WTC11 (cell line): ENCODE measurements at regions not wholly inside any gene's neighbourhood (a gene's known extent, or its start where the extent isn't known, plus 50 kb on each side); places are given as distances from the start of the nearest gene placed in this dataset.
A peak's percentile ranks its signal among the peaks of the same experiment; 100 is the strongest.

Experiments used
- ATAC-seq: fragments of 200-7000 bp; cut with Tn5 transposase; 2 replicates; pipeline ENCODE4 v1.10.0; 2021; ENCODE audit warnings: mild to moderate bottlenecking, moderate library complexity
- CTCF ChIA-PET: fragments of 300-600 bp; sonication (Branson Sonifier 250); formaldehyde crosslinking; loops from one replicate; lab custom pipeline; 2021; ENCODE audit warnings: antibody characterized with exemption; lab: Charles Lee
- POLR2A ChIA-PET: fragments of 350-600 bp; sonication (Branson Sonifier 250); formaldehyde crosslinking; loops from one replicate; lab custom pipeline; 2021; ENCODE audit warnings: antibody characterized with exemption; lab: Charles Lee
- DNase-seq: peaks from one replicate; pipeline ENCODE4 v3.0.0; 2021; ENCODE audit warnings: low spot score
- H3K27ac Mint-ChIP-seq: 2 replicates; pipeline ENCODE4 v1.8.0; 2021; ENCODE audit warnings: mixed read lengths
- H3K27me3 Mint-ChIP-seq: 2 replicates; pipeline ENCODE4 v1.8.0; 2021; ENCODE audit warnings: low read depth, mild to moderate bottlenecking, moderate library complexity, mixed read lengths
- H3K36me3 Mint-ChIP-seq: 2 replicates; pipeline ENCODE4 v1.8.0; 2021; ENCODE audit warnings: mixed read lengths
- H3K4me1 Mint-ChIP-seq: 2 replicates; pipeline ENCODE4 v1.8.0; 2022; ENCODE audit warnings: mixed read lengths
- H3K4me3 Mint-ChIP-seq: 2 replicates; pipeline ENCODE4 v1.8.0; 2021; ENCODE audit warnings: mild to moderate bottlenecking, moderate library complexity, mixed read lengths
- H3K9me3 Mint-ChIP-seq: 2 replicates; pipeline ENCODE4 v1.8.0; 2021; ENCODE audit warnings: mixed read lengths
- ELF4 ChIP-seq: sonication (generic); formaldehyde crosslinking; IDR thresholded peaks from 2 replicates; pipeline ENCODE4 v1.8.1; 2022; ENCODE audit warnings: low read depth, mild to moderate bottlenecking, moderate library complexity, missing genetic modification reagents
- ETV6 ChIP-seq: sonication (generic); formaldehyde crosslinking; IDR thresholded peaks from 2 replicates; pipeline ENCODE4 v1.8.1; 2022; ENCODE audit warnings: mild to moderate bottlenecking, missing genetic modification reagents
- GABPB1 ChIP-seq: sonication (generic); formaldehyde crosslinking; IDR thresholded peaks from 2 replicates; pipeline ENCODE4 v1.8.1; 2023; ENCODE audit warnings: mild to moderate bottlenecking, missing genetic modification reagents
- GRHL2 ChIP-seq: fragments of 250-450 bp; sonication (Bioruptor Pico); IDR thresholded peaks from 2 replicates; pipeline ENCODE4 v1.8.0; 2022; ENCODE audit warnings: mild to moderate bottlenecking, moderate library complexity; ENCODE audit not compliant: insufficient replicate concordance, severe bottlenecking
- JAZF1 ChIP-seq: fragments of 250-450 bp; sonication (Bioruptor Pico); IDR thresholded peaks from 2 replicates; pipeline ENCODE4 v1.9.0; 2021; ENCODE audit warnings: moderate library complexity, mild to moderate bottlenecking, inconsistent platforms
- NFATC4 ChIP-seq: fragments of 250-450 bp; sonication (Bioruptor Pico); IDR thresholded peaks from 2 replicates; pipeline ENCODE4 v1.9.0; 2021; ENCODE audit warnings: mild to moderate bottlenecking
- NR3C1 ChIP-seq: sonication (generic); formaldehyde crosslinking; conservative IDR thresholded peaks from 2 replicates; pipeline ENCODE4 v1.8.1; 2023; ENCODE audit warnings: low read depth, mild to moderate bottlenecking, missing genetic modification reagents
- TEAD4 ChIP-seq: sonication (generic); formaldehyde crosslinking; IDR thresholded peaks from 2 replicates; pipeline ENCODE4 v1.8.0; 2022; ENCODE audit warnings: mild to moderate bottlenecking, missing genetic modification reagents
- TP53 ChIP-seq: sonication (generic); formaldehyde crosslinking; IDR thresholded peaks from 2 replicates; pipeline ENCODE4 v1.8.1; 2023; ENCODE audit warnings: mild to moderate bottlenecking, missing genetic modification reagents
- ZNF138 ChIP-seq: sonication (generic); formaldehyde crosslinking; conservative IDR thresholded peaks from 2 replicates; pipeline ENCODE4 v1.8.1; 2022; ENCODE audit warnings: mild to moderate bottlenecking, moderate library complexity, missing genetic modification reagents
- ZNF263 ChIP-seq: sonication (generic); formaldehyde crosslinking; IDR thresholded peaks from 2 replicates; pipeline ENCODE4 v1.8.1; 2022; ENCODE audit warnings: low read depth, mild to moderate bottlenecking, moderate library complexity, missing genetic modification reagents
- ZNF423 ChIP-seq: fragments of 250-450 bp; sonication (Bioruptor Pico); IDR thresholded peaks from 2 replicates; pipeline ENCODE4 v2.1.2; 2022; ENCODE audit warnings: mild to moderate bottlenecking, moderate library complexity
- TF ChIP-seq, protein P1 (sequence below): fragments of 200-600 bp; IDR thresholded peaks from 2 replicates; pipeline ENCODE4 v1.8.0; 2022; ENCODE audit warnings: antibody characterized with exemption
- TF ChIP-seq, protein P2 (sequence below): sonication (generic); formaldehyde crosslinking; IDR thresholded peaks from 2 replicates; pipeline ENCODE4 v1.8.1; 2023; ENCODE audit warnings: mild to moderate bottlenecking, missing genetic modification reagents, moderate library complexity
- TF ChIP-seq, protein P3 (sequence below): fragments of 250-450 bp; sonication (Bioruptor Pico); IDR thresholded peaks from 2 replicates; pipeline ENCODE4 v2.1.2; 2022; ENCODE audit warnings: mild to moderate bottlenecking, moderate library complexity
- TF ChIP-seq, protein P4 (sequence below): sonication (generic); formaldehyde crosslinking; IDR thresholded peaks from 2 replicates; pipeline ENCODE4 v1.8.1; 2022; ENCODE audit warnings: low read depth, mild to moderate bottlenecking, moderate library complexity, missing genetic modification reagents, borderline replicate concordance
- TF ChIP-seq, protein P5 (sequence below): sonication (generic); formaldehyde crosslinking; IDR thresholded peaks from 2 replicates; pipeline ENCODE4 v1.8.1; 2022; ENCODE audit warnings: mild to moderate bottlenecking, missing genetic modification reagents, moderate library complexity, borderline replicate concordance
- TF ChIP-seq, protein P6 (sequence below): sonication (generic); formaldehyde crosslinking; IDR thresholded peaks from 2 replicates; pipeline ENCODE4 v1.8.0; 2023; ENCODE audit warnings: mild to moderate bottlenecking, missing genetic modification reagents
- TF ChIP-seq, protein P7 (sequence below): fragments of 250-450 bp; sonication (Bioruptor Pico); IDR thresholded peaks from 2 replicates; pipeline ENCODE4 v1.9.0; 2021; ENCODE audit warnings: moderate library complexity, mild to moderate bottlenecking, inconsistent platforms, borderline replicate concordance
- TF ChIP-seq, protein P8 (sequence below): sonication (generic); formaldehyde crosslinking; IDR thresholded peaks from 2 replicates; pipeline ENCODE4 v1.8.0; 2022; ENCODE audit warnings: mild to moderate bottlenecking, missing genetic modification reagents

DNA sequence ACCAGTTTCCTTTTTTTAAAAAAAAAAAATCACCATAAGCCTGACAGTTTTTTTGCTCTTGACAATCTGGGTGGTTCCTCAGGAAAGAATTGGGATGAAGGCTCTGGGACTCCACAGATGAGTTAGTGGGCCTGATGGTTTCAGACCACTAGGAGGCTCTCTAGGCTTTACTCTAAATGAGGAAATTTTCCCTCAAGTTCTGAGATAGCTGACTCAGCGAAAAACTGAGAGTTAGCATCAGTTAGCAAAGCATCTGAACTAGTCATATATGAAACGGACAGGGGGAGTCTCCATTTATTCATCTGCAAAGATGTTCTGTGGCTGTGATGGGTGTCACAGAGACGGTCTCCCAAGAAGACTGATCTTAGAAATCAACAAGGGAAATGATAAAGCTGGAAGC lies 314.3 kb upstream of the OR4E1 start:
- ATAC-seq (peak; percentile 77), DNase-seq (peak; percentile 27)
- Mint-ChIP-seq H3K27me3 (peaks cover 4% of the 10 kb centered on the region; the same call in 1 of the 2 replicates), H3K4me1 (no peaks in the 10 kb centered on the region), H3K9me3 (no peaks in the 10 kb centered on the region), H3K36me3 (no peaks in the 10 kb centered on the region), H3K27ac (no peak overlapping the region), H3K4me3 (no peak overlapping the region)
- TF ChIP-seq, protein P1, sequence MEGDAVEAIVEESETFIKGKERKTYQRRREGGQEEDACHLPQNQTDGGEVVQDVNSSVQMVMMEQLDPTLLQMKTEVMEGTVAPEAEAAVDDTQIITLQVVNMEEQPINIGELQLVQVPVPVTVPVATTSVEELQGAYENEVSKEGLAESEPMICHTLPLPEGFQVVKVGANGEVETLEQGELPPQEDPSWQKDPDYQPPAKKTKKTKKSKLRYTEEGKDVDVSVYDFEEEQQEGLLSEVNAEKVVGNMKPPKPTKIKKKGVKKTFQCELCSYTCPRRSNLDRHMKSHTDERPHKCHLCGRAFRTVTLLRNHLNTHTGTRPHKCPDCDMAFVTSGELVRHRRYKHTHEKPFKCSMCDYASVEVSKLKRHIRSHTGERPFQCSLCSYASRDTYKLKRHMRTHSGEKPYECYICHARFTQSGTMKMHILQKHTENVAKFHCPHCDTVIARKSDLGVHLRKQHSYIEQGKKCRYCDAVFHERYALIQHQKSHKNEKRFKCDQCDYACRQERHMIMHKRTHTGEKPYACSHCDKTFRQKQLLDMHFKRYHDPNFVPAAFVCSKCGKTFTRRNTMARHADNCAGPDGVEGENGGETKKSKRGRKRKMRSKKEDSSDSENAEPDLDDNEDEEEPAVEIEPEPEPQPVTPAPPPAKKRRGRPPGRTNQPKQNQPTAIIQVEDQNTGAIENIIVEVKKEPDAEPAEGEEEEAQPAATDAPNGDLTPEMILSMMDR = peak; percentile 35; the same call in 1 of the 2 replicates
- TF ChIP-seq, protein P2, sequence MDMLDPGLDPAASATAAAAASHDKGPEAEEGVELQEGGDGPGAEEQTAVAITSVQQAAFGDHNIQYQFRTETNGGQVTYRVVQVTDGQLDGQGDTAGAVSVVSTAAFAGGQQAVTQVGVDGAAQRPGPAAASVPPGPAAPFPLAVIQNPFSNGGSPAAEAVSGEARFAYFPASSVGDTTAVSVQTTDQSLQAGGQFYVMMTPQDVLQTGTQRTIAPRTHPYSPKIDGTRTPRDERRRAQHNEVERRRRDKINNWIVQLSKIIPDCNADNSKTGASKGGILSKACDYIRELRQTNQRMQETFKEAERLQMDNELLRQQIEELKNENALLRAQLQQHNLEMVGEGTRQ = no peak
- no peak for TF ChIP-seq ZNF423 (CRISPR knock-in tag)
- TF ChIP-seq, protein P3, sequence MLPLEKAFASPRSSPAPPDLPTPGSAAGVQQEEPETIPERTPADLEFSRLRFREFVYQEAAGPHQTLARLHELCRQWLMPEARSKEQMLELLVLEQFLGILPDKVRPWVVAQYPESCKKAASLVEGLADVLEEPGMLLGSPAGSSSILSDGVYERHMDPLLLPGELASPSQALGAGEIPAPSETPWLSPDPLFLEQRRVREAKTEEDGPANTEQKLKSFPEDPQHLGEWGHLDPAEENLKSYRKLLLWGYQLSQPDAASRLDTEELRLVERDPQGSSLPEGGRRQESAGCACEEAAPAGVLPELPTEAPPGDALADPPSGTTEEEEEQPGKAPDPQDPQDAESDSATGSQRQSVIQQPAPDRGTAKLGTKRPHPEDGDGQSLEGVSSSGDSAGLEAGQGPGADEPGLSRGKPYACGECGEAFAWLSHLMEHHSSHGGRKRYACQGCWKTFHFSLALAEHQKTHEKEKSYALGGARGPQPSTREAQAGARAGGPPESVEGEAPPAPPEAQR = no peak
- ChIA-PET POLR2A (interaction anchor here (1.3 kb wide), 1 partner anchor 10 kb away, joined by 3 read pairs; no protein-coding TSS in a partner anchor), CTCF (interaction anchor here (0.6 to 6.1 kb wide), 26 partner anchors 9 to 873 kb away, joined by 3 to 123 read pairs (median 4); no protein-coding TSS in a partner anchor)

DNA sequence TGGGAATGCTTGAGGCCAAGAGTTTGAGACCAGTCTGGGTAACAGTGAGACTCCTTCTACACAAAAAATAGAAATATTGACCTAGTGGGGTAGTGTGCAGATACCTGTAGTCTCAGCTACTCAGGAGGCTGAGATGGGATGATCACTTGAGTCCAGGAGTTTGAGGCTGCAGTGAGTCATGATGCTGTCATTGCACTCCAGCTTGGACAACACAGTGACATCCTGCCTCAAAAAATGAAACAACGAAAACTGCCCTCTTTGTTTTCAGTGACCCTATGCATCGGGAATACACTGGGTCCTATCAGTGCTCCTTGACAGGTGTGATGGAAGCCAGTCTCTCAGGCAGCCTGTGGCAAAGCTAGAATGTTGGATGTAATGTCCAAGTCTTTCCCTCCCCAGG lies 311.5 kb upstream of the OR4E1 start:
- Mint-ChIP-seq H3K27ac (no peak overlapping the region), H3K36me3 (no peaks in the 10 kb centered on the region), H3K4me1 (no peaks in the 10 kb centered on the region), H3K4me3 (no peak overlapping the region), H3K27me3 (peaks cover 8% of the 10 kb centered on the region), H3K9me3 (no peaks in the 10 kb centered on the region)
- no peak for ATAC-seq
- TF ChIP-seq, protein P4, sequence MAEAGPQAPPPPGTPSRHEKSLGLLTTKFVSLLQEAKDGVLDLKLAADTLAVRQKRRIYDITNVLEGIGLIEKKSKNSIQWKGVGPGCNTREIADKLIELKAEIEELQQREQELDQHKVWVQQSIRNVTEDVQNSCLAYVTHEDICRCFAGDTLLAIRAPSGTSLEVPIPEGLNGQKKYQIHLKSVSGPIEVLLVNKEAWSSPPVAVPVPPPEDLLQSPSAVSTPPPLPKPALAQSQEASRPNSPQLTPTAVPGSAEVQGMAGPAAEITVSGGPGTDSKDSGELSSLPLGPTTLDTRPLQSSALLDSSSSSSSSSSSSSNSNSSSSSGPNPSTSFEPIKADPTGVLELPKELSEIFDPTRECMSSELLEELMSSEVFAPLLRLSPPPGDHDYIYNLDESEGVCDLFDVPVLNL (CRISPR knock-in tag) = no peak
- TF ChIP-seq TEAD4 (CRISPR knock-in tag) (no peak), ZNF423 (CRISPR knock-in tag) (no peak), ZNF263 (no peak), ELF4 (CRISPR knock-in tag) (no peak), GABPB1 (CRISPR knock-in tag) (no peak), NR3C1 (CRISPR knock-in tag) (no peak), TP53 (no peak), NFATC4 (no peak), ETV6 (CRISPR knock-in tag) (no peak), JAZF1 (CRISPR knock-in tag) (no peak), ZNF138 (CRISPR knock-in tag) (no peak), GRHL2 (CRISPR knock-in tag) (no peak)
- TF ChIP-seq, protein P5, sequence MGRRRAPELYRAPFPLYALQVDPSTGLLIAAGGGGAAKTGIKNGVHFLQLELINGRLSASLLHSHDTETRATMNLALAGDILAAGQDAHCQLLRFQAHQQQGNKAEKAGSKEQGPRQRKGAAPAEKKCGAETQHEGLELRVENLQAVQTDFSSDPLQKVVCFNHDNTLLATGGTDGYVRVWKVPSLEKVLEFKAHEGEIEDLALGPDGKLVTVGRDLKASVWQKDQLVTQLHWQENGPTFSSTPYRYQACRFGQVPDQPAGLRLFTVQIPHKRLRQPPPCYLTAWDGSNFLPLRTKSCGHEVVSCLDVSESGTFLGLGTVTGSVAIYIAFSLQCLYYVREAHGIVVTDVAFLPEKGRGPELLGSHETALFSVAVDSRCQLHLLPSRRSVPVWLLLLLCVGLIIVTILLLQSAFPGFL = no peak
- TF ChIP-seq, protein P1 = no peak
- TF ChIP-seq, protein P6, sequence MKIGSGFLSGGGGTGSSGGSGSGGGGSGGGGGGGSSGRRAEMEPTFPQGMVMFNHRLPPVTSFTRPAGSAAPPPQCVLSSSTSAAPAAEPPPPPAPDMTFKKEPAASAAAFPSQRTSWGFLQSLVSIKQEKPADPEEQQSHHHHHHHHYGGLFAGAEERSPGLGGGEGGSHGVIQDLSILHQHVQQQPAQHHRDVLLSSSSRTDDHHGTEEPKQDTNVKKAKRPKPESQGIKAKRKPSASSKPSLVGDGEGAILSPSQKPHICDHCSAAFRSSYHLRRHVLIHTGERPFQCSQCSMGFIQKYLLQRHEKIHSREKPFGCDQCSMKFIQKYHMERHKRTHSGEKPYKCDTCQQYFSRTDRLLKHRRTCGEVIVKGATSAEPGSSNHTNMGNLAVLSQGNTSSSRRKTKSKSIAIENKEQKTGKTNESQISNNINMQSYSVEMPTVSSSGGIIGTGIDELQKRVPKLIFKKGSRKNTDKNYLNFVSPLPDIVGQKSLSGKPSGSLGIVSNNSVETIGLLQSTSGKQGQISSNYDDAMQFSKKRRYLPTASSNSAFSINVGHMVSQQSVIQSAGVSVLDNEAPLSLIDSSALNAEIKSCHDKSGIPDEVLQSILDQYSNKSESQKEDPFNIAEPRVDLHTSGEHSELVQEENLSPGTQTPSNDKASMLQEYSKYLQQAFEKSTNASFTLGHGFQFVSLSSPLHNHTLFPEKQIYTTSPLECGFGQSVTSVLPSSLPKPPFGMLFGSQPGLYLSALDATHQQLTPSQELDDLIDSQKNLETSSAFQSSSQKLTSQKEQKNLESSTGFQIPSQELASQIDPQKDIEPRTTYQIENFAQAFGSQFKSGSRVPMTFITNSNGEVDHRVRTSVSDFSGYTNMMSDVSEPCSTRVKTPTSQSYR = no peak
- TF ChIP-seq, protein P7, sequence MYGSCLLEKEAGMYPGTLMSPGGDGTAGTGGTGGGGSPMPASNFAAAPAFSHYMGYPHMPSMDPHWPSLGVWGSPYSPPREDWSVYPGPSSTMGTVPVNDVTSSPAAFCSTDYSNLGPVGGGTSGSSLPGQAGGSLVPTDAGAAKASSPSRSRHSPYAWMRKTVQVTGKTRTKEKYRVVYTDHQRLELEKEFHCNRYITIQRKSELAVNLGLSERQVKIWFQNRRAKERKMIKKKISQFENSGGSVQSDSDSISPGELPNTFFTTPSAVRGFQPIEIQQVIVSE = no peak
- TF ChIP-seq, protein P8, sequence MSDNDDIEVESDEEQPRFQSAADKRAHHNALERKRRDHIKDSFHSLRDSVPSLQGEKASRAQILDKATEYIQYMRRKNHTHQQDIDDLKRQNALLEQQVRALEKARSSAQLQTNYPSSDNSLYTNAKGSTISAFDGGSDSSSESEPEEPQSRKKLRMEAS (CRISPR knock-in tag) = no peak
- TF ChIP-seq, protein P3 = no peak
- DNase-seq = no peak
- CTCF ChIA-PET = interaction anchor here (1.0 to 4.0 kb wide), 4 partner anchors 12 to 72 kb away, joined by 3 to 16 read pairs (median 8); no protein-coding TSS in a partner anchor
- POLR2A ChIA-PET = no interaction called here
